ENCODE measurements at regions not wholly inside any gene's neighbourhood (a gene's known extent, or its start where the extent isn't known, plus 50 kb on each side); places are given as distances from the start of the nearest gene placed in this dataset.

- Histone ChIP-seq H3K14ac (ENCODE audit: low read length in 2 of 2) (no peak overlapping the region), H2BK12ac (ENCODE audit: low read length in 2 of 2) (no peak overlapping the region), H4K91ac (ENCODE audit: low read length) (no peak overlapping the region), H2BK15ac (ENCODE audit: low read depth, poor library complexity, severe bottlenecking) (no peak overlapping the region), H3K36me3 (ENCODE audit: control insufficient read depth in 1 of 2, insufficient read depth in 2 of 2, low read depth in 1 of 2, low read length in 2 of 2) (no peaks in the 10 kb centered on the region), H2BK5ac (ENCODE audit: low read depth, low read length, poor library complexity, severe bottlenecking) (no peak overlapping the region), H3K27ac (ENCODE audit: low read length, poor library complexity, severe bottlenecking) (no peak overlapping the region), H3K4me1 (ENCODE audit: control insufficient read depth, insufficient read depth, low read depth, low read length) (no peaks in the 10 kb centered on the region), H2AK5ac (ENCODE audit: low read length, severe bottlenecking) (no peak overlapping the region), H3K18ac (ENCODE audit: low read depth in 1 of 2, low read length in 2 of 2) (no peak overlapping the region), H3K27me3 (ENCODE audit: control insufficient read depth in 1 of 2, insufficient read depth in 1 of 2, low read length in 2 of 2) (no peaks in the 10 kb centered on the region), H3K4me3 (ENCODE audit: insufficient read depth in 1 of 2, low read depth in 1 of 2, low read length in 2 of 2) (no peak overlapping the region), H3K79me1 (replicated peaks; ENCODE audit: low read length, poor library complexity, severe bottlenecking) (no peaks in the 10 kb centered on the region), H2BK120ac (ENCODE audit: low read depth, low read length) (no peak overlapping the region), H3K9me3 (ENCODE audit: control insufficient read depth, low read length) (peaks cover 2% of the 10 kb centered on the region), H3K9ac (ENCODE audit: low read length) (no peak overlapping the region), H3K4ac (ENCODE audit: low read depth in 1 of 2, low read length in 2 of 2) (no peak overlapping the region), H3K4me2 (ENCODE audit: low read length, poor library complexity, severe bottlenecking) (no peak overlapping the region), H4K8ac (ENCODE audit: low read length) (no peak overlapping the region), H2AFZ (ENCODE audit: low read depth, low read length) (no peak overlapping the region), H3K23ac (ENCODE audit: low read length in 2 of 2) (no peak overlapping the region)
- 69% methylated on average over 3 of the region's 3 CpGs for WGBS
- no peak for DNase-seq
Observed at GRCh38 chr13:38147050-38147449, 202.6 kb upstream of the UFM1 start.

GRCh38 chr13:38141792-38142191, 207.9 kb upstream of the UFM1 start:
- no peak overlapping the region for H3K4me2 ChIP-seq (ENCODE audit: low read length, poor library complexity, severe bottlenecking)
- no peak overlapping the region for H2AK5ac ChIP-seq (ENCODE audit: low read length, severe bottlenecking)
- H3K4ac ChIP-seq (ENCODE audit: low read depth in 1 of 2, low read length in 2 of 2), result no peak overlapping the region
- no peak overlapping the region for H4K91ac ChIP-seq (ENCODE audit: low read length)
- no peak overlapping the region for H2BK12ac ChIP-seq (ENCODE audit: low read length in 2 of 2)
- H4K8ac ChIP-seq (ENCODE audit: low read length), result no peak overlapping the region
- H3K9me3 ChIP-seq (ENCODE audit: control insufficient read depth, low read length), result no peaks in the 10 kb centered on the region
- H3K9ac ChIP-seq (ENCODE audit: low read length), result no peak overlapping the region
- no peak overlapping the region for H2BK120ac ChIP-seq (ENCODE audit: low read depth, low read length)
- no peaks in the 10 kb centered on the region for H3K4me1 ChIP-seq (ENCODE audit: control insufficient read depth, insufficient read depth, low read depth, low read length)
- no peaks in the 10 kb centered on the region for H3K79me1 ChIP-seq (replicated peaks; ENCODE audit: low read length, poor library complexity, severe bottlenecking)
- H2AFZ ChIP-seq (ENCODE audit: low read depth, low read length), result no peak overlapping the region
- no peak overlapping the region for H3K18ac ChIP-seq (ENCODE audit: low read depth in 1 of 2, low read length in 2 of 2)
- H3K27me3 ChIP-seq (ENCODE audit: control insufficient read depth in 1 of 2, insufficient read depth in 1 of 2, low read length in 2 of 2), result no peaks in the 10 kb centered on the region
- no peaks in the 10 kb centered on the region for H3K36me3 ChIP-seq (ENCODE audit: control insufficient read depth in 1 of 2, insufficient read depth in 2 of 2, low read depth in 1 of 2, low read length in 2 of 2)
- H3K23ac ChIP-seq (ENCODE audit: low read length in 2 of 2), result no peak overlapping the region
- H2BK5ac ChIP-seq (ENCODE audit: low read depth, low read length, poor library complexity, severe bottlenecking), result no peak overlapping the region
- H3K14ac ChIP-seq (ENCODE audit: low read length in 2 of 2), result no peak overlapping the region
- no peak overlapping the region for H3K27ac ChIP-seq (ENCODE audit: low read length, poor library complexity, severe bottlenecking)
- no peak overlapping the region for H3K4me3 ChIP-seq (ENCODE audit: insufficient read depth in 1 of 2, low read depth in 1 of 2, low read length in 2 of 2)
- no peak for DNase-seq
- no peak overlapping the region for H2BK15ac ChIP-seq (ENCODE audit: low read depth, poor library complexity, severe bottlenecking)

- no peak overlapping the region for H3K4ac ChIP-seq (ENCODE audit: low read depth in 1 of 2, low read length in 2 of 2)
- H3K9ac ChIP-seq (ENCODE audit: low read length), result no peak overlapping the region
- H3K27me3 ChIP-seq (ENCODE audit: control insufficient read depth in 1 of 2, insufficient read depth in 1 of 2, low read length in 2 of 2), result no peaks in the 10 kb centered on the region
Observed at GRCh38 chr13:38135592-38135991, 214.1 kb upstream of the UFM1 start.

GRCh38 chr13:38121267-38121666, 228.4 kb upstream of the UFM1 start:
- Histone ChIP-seq H2BK15ac (ENCODE audit: low read depth, poor library complexity, severe bottlenecking) (no peak overlapping the region), H3K36me3 (ENCODE audit: control insufficient read depth in 1 of 2, insufficient read depth in 2 of 2, low read depth in 1 of 2, low read length in 2 of 2) (no peaks in the 10 kb centered on the region)

More at GRCh38 chr13:38135592-38135991, 214.1 kb upstream of the UFM1 start:
- Histone ChIP-seq H3K4me2 (ENCODE audit: low read length, poor library complexity, severe bottlenecking) (no peak overlapping the region), H3K23ac (ENCODE audit: low read length in 2 of 2) (no peak overlapping the region), H2BK5ac (ENCODE audit: low read depth, low read length, poor library complexity, severe bottlenecking) (no peak overlapping the region), H3K9me3 (ENCODE audit: control insufficient read depth, low read length) (peaks cover 17% of the 10 kb centered on the region), H2AFZ (ENCODE audit: low read depth, low read length) (no peak overlapping the region), H3K4me1 (ENCODE audit: control insufficient read depth, insufficient read depth, low read depth, low read length) (no peaks in the 10 kb centered on the region), H2BK15ac (ENCODE audit: low read depth, poor library complexity, severe bottlenecking) (no peak overlapping the region), H3K18ac (ENCODE audit: low read depth in 1 of 2, low read length in 2 of 2) (no peak overlapping the region), H2BK12ac (ENCODE audit: low read length in 2 of 2) (no peak overlapping the region), H2AK5ac (ENCODE audit: low read length, severe bottlenecking) (no peak overlapping the region), H4K91ac (ENCODE audit: low read length) (no peak overlapping the region), H3K36me3 (ENCODE audit: control insufficient read depth in 1 of 2, insufficient read depth in 2 of 2, low read depth in 1 of 2, low read length in 2 of 2) (no peaks in the 10 kb centered on the region), H3K79me1 (replicated peaks; ENCODE audit: low read length, poor library complexity, severe bottlenecking) (no peaks in the 10 kb centered on the region), H3K14ac (ENCODE audit: low read length in 2 of 2) (no peak overlapping the region), H3K4me3 (ENCODE audit: insufficient read depth in 1 of 2, low read depth in 1 of 2, low read length in 2 of 2) (no peak overlapping the region), H3K27ac (ENCODE audit: low read length, poor library complexity, severe bottlenecking) (no peak overlapping the region), H2BK120ac (ENCODE audit: low read depth, low read length) (no peak overlapping the region), H4K8ac (ENCODE audit: low read length) (no peak overlapping the region)
- no peak for DNase-seq
- 96% methylated on average over 4 of the region's 4 CpGs for WGBS

More at GRCh38 chr13:38121267-38121666, 228.4 kb upstream of the UFM1 start:
- no peak overlapping the region for H3K18ac ChIP-seq (ENCODE audit: low read depth in 1 of 2, low read length in 2 of 2)
- H4K91ac ChIP-seq (ENCODE audit: low read length), result no peak overlapping the region
- H2AFZ ChIP-seq (ENCODE audit: low read depth, low read length), result no peak overlapping the region
- DNase-seq, result no peak
- H3K9me3 ChIP-seq (ENCODE audit: control insufficient read depth, low read length), result no peaks in the 10 kb centered on the region
- H4K8ac ChIP-seq (ENCODE audit: low read length), result no peak overlapping the region
- no peak overlapping the region for H2AK5ac ChIP-seq (ENCODE audit: low read length, severe bottlenecking)
- H3K27ac ChIP-seq (ENCODE audit: low read length, poor library complexity, severe bottlenecking), result no peak overlapping the region
- H2BK120ac ChIP-seq (ENCODE audit: low read depth, low read length), result no peak overlapping the region
- H2BK12ac ChIP-seq (ENCODE audit: low read length in 2 of 2), result no peak overlapping the region
- no peak overlapping the region for H3K4me2 ChIP-seq (ENCODE audit: low read length, poor library complexity, severe bottlenecking)
- no peak overlapping the region for H3K4ac ChIP-seq (ENCODE audit: low read depth in 1 of 2, low read length in 2 of 2)
- H3K23ac ChIP-seq (ENCODE audit: low read length in 2 of 2), result no peak overlapping the region
- H3K79me1 ChIP-seq (replicated peaks; ENCODE audit: low read length, poor library complexity, severe bottlenecking), result no peaks in the 10 kb centered on the region
- no peak overlapping the region for H3K4me3 ChIP-seq (ENCODE audit: insufficient read depth in 1 of 2, low read depth in 1 of 2, low read length in 2 of 2)
- no peaks in the 10 kb centered on the region for H3K27me3 ChIP-seq (ENCODE audit: control insufficient read depth in 1 of 2, insufficient read depth in 1 of 2, low read length in 2 of 2)
- H3K9ac ChIP-seq (ENCODE audit: low read length), result no peak overlapping the region
- 100% methylated on average over 3 of the region's 4 CpGs for WGBS
- H3K14ac ChIP-seq (ENCODE audit: low read length in 2 of 2), result no peak overlapping the region
- H3K4me1 ChIP-seq (ENCODE audit: control insufficient read depth, insufficient read depth, low read depth, low read length), result no peaks in the 10 kb centered on the region
- H2BK5ac ChIP-seq (ENCODE audit: low read depth, low read length, poor library complexity, severe bottlenecking), result no peak overlapping the region

Data from mesenchymal stem cell (in vitro differentiated cells and primary cell).